ENCODE measurements at regions not wholly inside any gene's neighbourhood (a gene's known extent, or its start where the extent isn't known, plus 50 kb on each side); places are given as distances from the start of the nearest gene placed in this dataset.

DNA sequence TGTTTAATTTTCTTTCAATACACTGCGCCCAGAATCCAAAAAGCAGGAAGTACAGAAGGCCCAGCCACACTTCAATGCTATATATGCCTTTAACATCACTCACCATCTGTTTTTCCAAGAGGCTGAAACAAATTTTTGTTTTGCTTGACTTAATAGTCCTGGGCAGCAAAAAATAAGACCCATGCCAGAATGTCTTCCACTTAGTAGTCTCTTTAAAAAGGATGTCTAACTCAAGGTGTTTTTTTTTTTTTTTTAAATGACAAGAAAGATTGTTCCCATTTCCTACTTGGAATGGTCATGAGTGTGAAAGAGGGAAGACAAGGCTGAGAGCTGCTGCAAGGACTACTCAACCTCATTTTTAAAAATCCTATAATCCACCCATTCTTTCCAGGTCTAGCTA, 590.3 kb upstream of the SGO1 start:
- Mint-ChIP-seq H3K27me3 (no peaks in the 10 kb centered on the region), H3K36me3 (peaks cover 15% of the 10 kb centered on the region), H3K27ac (no peak overlapping the region), H3K4me1 (ENCODE audit: low read depth) (no peaks in the 10 kb centered on the region), H3K4me3 (no peak overlapping the region), H3K9me3 (ENCODE audit: low read depth) (peaks cover 15% of the 10 kb centered on the region)

DNA sequence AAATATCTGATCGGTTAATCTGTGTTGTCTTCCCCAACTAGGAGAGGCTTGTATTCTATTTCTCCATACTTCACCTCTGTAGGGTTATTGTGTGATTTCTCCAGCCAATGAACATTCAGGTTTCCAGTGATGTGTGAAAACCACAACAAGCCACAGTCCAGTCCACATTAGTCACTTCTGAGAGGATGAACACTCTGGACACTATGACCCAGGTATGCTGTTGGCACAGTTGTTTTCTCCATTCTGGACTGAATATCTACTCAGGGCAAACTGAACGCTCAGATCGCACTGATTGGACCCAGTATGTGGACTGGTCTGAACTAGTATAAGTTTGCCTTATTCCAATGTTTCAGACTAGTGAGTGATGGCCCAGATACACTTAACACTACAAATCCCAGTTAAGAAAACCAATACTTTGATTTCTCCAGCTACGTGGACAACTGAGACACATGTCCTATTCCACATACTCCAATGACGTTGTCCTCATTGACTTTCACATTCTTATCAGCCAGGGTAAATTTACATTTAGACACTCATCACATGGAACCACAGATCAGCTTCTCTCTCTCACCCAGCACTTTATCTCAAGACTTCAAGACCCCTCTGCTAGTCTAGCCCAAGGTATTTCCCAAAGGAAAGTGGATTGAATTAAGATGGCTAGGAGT, 587.4 kb upstream of the SGO1 start:
- Mint-ChIP-seq H3K4me3 (no peak overlapping the region), H3K4me1 (ENCODE audit: low read depth) (no peaks in the 10 kb centered on the region), H3K36me3 (peaks cover 9% of the 10 kb centered on the region), H3K27me3 (no peaks in the 10 kb centered on the region), H3K9me3 (ENCODE audit: low read depth) (peaks cover 17% of the 10 kb centered on the region), H3K27ac (no peak overlapping the region)

DNA sequence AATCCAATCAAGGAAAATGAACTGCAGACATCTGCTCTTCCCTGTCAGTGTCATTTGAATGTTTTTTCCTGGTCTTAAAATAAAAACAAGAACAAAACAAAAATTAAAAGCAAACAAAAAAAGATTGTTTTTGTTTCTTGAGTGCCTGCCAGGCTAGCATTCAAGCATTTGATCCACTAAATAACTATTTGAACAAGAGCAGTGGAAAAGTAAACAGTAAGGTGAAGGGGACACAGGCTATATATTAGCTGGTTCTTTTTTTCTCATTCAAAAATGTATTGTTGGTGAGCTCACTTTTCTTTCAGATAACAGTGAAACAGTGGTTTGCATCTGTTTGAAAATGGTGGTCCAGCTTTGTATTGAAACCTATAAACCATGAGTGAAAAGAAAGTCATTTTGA, 586.9 kb upstream of the SGO1 start:
- Mint-ChIP-seq H3K27ac (no peak overlapping the region), H3K9me3 (ENCODE audit: low read depth) (peaks cover 17% of the 10 kb centered on the region), H3K27me3 (no peaks in the 10 kb centered on the region), H3K4me3 (no peak overlapping the region), H3K4me1 (ENCODE audit: low read depth) (no peaks in the 10 kb centered on the region), H3K36me3 (peaks cover 9% of the 10 kb centered on the region)

DNA sequence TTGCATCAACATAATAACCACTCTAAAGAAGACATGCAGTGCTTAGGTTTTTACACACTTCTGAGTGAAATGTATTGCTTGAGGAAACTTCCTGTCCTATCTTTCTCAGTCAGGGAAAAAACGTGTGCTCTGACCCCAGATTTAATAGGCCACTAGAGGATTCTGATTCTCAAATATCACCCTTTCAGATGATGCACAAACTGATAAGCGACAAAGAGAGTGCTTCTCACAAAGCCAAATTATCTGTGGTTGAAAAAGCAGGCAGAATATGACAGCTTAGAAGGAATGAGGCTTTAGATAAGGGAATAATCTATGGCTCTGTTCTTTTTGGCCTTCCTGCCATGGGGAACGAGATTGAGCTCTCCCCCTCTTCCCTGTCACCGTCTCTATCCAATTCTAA, 583.4 kb upstream of the SGO1 start:
- H3K36me3 Mint-ChIP-seq, result peaks cover 7% of the 10 kb centered on the region
- peaks cover 13% of the 10 kb centered on the region for H3K9me3 Mint-ChIP-seq (ENCODE audit: low read depth)
- no peak overlapping the region for H3K27ac Mint-ChIP-seq
- H3K4me3 Mint-ChIP-seq, result no peak overlapping the region
- H3K4me1 Mint-ChIP-seq (ENCODE audit: low read depth), result no peaks in the 10 kb centered on the region
- no peaks in the 10 kb centered on the region for H3K27me3 Mint-ChIP-seq

DNA sequence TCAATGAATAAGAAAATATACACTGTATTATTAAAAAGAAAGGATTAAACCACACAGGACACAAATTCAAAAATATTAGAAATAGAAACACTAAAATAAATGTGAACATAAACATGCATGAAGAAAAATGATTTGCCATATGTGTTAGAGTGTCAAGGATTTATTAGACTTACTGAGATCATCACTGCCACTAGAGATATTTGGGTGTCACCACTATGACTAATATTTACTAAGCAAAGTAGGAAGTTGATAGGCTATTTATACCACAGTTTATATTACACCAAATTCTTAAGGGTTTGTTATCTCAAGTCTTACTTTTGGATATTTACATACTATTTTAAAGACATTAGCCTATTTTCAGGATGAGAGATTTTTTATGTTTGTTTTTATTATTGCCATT, 575.0 kb upstream of the SGO1 start:
- no peak overlapping the region for H3K4me3 Mint-ChIP-seq
- no peaks in the 10 kb centered on the region for H3K4me1 Mint-ChIP-seq (ENCODE audit: low read depth)
- no peaks in the 10 kb centered on the region for H3K27me3 Mint-ChIP-seq
- no peaks in the 10 kb centered on the region for H3K9me3 Mint-ChIP-seq (ENCODE audit: low read depth)
- H3K27ac Mint-ChIP-seq, result no peak overlapping the region
- H3K36me3 Mint-ChIP-seq, result no peaks in the 10 kb centered on the region

DNA sequence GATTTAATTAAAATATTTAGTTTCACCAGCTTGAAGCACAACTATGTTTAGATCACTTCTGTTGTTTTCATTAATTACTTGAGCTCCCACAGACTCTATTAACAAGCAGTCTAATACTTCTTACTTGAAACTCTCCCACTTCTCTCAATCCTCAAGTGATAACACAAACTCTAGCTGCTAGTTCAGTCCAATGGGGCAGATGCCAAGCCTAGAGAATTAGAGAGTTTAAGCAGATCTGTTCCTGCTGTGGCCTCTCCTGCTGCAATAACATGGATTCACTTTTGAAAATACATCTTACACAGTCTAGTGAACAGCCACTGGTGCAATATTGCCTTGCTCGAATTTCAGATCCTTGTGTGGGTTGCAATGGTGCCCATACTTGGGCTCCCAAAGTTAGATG, 566.4 kb upstream of the SGO1 start:
- Mint-ChIP-seq H3K27me3 (no peaks in the 10 kb centered on the region), H3K36me3 (peaks cover 3% of the 10 kb centered on the region)

DNA sequence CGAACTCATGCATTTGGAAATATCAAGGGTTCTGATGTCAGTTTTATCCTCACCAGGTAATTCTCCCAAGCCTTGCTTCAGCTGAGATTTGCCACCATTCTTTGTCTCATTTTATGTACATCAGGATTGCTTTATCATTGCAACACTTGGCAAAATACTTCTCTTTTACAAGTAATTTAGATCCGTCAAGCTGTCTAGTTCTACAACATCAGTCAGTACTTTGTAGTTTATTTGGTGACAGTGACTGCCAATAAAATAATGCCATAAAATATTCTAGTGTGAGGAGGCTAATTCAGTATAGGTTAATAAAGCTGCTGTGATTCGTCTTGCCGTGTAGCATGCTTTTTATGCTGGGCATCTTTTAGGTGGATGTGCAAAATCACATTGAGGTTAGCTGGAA, 565.3 kb upstream of the SGO1 start:
- Mint-ChIP-seq H3K4me3 (no peak overlapping the region), H3K36me3 (peaks cover 5% of the 10 kb centered on the region), H3K4me1 (ENCODE audit: low read depth) (no peaks in the 10 kb centered on the region), H3K27ac (no peak overlapping the region), H3K9me3 (ENCODE audit: low read depth) (peaks cover 23% of the 10 kb centered on the region), H3K27me3 (no peaks in the 10 kb centered on the region)

More for the DNA sequence above, 566.4 kb upstream of the SGO1 start:
- H3K4me3 Mint-ChIP-seq, result no peak overlapping the region
- H3K4me1 Mint-ChIP-seq (ENCODE audit: low read depth), result no peaks in the 10 kb centered on the region
- no peak overlapping the region for H3K27ac Mint-ChIP-seq
- peaks cover 23% of the 10 kb centered on the region for H3K9me3 Mint-ChIP-seq (ENCODE audit: low read depth)

DNA sequence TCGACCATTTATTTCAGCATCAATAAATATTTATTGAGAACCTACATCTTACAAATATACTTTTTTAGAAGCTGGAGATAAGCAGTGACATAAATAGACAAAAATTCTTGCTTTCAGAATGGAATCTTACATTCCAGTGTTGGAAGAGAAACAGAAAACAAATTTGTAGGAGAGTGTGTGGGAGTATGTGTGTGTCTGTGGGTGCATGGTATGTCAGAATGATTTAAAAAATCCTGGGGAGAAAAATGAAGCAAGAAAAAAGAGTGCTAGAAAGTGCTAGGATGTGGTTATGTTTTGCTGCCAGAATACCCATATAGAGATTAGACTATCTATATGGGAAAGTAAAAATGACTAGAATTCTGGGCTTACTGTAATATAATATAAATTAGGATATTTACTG, 561.7 kb upstream of the SGO1 start:
- no peak overlapping the region for H3K27ac Mint-ChIP-seq
- H3K9me3 Mint-ChIP-seq (ENCODE audit: low read depth), result peaks cover 19% of the 10 kb centered on the region
- H3K4me3 Mint-ChIP-seq, result no peak overlapping the region
- peaks cover 2% of the 10 kb centered on the region for H3K36me3 Mint-ChIP-seq
- no peaks in the 10 kb centered on the region for H3K27me3 Mint-ChIP-seq
- no peaks in the 10 kb centered on the region for H3K4me1 Mint-ChIP-seq (ENCODE audit: low read depth)

DNA sequence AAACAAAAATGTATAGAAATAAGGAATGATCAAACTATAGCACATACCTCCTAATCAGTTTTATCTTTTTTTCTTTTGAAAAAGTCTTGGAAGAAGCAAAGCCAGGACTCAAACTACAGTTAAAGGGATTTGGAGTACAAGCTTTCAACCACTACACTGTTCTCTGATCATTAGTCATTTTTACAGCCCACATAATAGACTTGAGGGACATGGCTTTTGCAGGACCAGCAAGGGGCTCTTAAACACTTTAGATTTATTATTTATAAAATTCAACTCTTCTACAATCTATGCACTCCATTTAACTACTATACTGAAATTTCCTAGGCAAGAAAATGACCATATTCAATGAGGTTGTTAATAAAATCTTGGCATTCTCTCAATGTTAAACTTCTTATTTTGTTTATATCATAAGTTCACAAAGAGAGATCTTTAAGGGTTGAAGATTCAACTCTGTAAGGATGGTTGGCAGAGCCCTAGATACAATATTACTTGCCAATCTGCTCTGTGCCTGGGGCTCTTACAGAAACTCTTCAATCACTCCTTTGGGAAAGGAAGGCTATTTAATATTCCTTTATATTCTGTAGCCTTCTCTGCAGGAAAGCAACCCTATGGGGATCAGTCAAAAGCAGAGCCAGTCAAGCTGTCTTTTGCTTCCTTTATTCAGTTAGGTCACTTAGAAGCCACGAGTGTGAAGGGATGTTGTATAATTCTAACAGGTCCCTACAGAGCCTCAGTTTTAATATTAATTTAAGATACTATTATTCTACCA, 557.7 kb upstream of the SGO1 start:
- peaks cover 2% of the 10 kb centered on the region for H3K36me3 Mint-ChIP-seq
- no peak overlapping the region for H3K4me3 Mint-ChIP-seq
- H3K9me3 Mint-ChIP-seq (ENCODE audit: low read depth), result peaks cover 6% of the 10 kb centered on the region
- no peaks in the 10 kb centered on the region for H3K4me1 Mint-ChIP-seq (ENCODE audit: low read depth)
- no peak overlapping the region for H3K27ac Mint-ChIP-seq
- no peaks in the 10 kb centered on the region for H3K27me3 Mint-ChIP-seq

DNA sequence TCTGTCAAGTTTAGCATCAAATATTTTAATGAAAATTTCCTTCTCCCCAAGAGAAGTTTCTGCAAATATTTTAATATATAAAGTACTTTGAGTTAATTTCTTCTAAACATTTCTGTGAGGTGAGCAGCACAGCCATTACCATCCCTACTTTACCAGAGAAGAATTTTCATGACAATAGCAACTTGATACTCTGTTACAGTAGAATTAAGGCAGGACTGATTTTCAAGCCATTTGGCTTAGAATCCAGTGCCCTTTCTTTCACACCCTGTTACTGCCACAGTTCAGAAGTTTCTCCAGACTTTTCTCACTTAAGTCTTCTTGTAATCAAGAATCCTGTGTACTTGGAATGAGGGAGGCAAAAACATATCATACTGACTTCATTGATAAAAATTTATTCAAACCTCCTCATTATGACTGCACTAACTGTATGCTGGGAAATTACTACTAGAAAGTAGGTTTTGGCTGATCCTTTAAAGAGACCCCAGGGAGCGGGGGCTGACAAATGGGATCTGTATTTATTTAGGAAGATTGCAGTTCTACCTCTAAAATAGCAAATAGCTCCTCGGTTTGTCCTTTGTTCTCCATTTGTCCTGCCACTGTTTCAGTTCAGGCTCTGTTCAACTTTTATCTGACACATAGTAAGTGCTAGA, 557.0 kb upstream of the SGO1 start:
- H3K9me3 Mint-ChIP-seq (ENCODE audit: low read depth), result peaks cover 3% of the 10 kb centered on the region
- H3K4me3 Mint-ChIP-seq, result no peak overlapping the region
- H3K27me3 Mint-ChIP-seq, result no peaks in the 10 kb centered on the region
- no peak overlapping the region for H3K27ac Mint-ChIP-seq
- H3K36me3 Mint-ChIP-seq, result peaks cover 2% of the 10 kb centered on the region
- H3K4me1 Mint-ChIP-seq (ENCODE audit: low read depth), result no peaks in the 10 kb centered on the region

DNA sequence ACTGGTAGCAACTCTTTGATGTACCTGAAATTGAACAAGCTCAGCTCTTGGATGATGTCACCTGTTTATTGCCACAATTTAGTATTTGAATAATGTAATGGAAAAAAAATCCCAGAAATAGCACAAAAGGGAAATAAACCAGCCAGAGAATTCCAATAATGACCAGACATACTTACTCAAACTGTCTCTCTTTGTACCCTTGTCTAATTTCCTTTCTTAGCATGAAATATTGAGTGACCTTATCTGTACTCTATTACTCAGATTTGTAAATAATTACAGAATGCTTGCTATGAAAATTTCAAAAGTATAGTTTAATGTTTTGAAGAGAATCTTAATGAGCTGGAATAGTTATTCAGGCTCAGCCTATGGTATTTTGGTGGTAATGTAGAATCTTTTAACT, 555.4 kb upstream of the SGO1 start:
- H3K9me3 Mint-ChIP-seq (ENCODE audit: low read depth), result no peaks in the 10 kb centered on the region
- H3K4me3 Mint-ChIP-seq, result no peak overlapping the region
- no peak overlapping the region for H3K27ac Mint-ChIP-seq
- H3K4me1 Mint-ChIP-seq (ENCODE audit: low read depth), result no peaks in the 10 kb centered on the region
- no peaks in the 10 kb centered on the region for H3K27me3 Mint-ChIP-seq
- H3K36me3 Mint-ChIP-seq, result no peaks in the 10 kb centered on the region

DNA sequence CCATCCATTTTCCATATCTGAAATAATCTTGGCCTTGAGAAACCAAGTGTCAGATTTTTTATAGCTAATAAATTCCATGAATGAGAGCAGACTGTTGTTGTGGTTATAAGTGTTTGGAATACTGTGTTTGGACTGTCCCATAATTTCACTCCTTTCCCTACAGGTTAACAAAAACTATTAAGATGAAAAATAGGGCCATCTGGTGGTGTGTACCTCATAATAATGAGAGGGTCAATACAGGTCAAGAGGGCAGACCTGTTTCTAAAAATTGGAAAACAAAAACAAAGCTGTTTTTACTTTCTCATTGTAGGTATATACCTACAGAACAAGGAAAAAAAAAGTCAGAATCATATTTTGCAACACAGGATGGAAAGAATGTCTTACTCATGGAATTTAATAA, 553.8 kb upstream of the SGO1 start:
- Mint-ChIP-seq H3K4me1 (ENCODE audit: low read depth) (no peaks in the 10 kb centered on the region), H3K27ac (no peak overlapping the region)

DNA sequence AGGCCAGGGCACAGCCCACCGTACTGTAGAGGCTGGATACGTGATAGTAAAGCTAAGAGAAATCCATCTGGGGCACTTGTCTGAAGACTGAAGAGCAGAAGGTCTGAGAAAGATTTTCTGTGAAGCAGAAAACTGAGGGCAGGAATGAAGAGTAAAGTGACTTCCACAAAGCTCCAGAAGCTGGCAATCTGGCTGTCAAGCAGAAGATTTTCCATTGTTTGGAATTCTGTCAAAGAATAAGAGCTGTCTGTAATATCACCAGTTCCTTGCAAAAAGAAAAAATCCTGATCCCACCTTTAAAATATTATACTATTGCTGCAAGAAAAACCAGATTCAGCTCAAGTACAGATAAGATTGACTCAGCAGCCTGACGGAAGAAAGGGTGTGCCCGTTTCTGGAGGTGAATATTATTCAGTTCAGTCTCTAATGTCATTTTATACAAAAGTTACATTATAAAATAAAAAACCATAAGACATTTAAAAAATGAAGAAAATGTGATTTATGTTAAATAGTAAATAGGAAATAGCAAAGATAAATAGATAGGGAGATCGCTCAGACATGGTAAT, 550.4 kb upstream of the SGO1 start:
- Mint-ChIP-seq H3K4me3 (no peak overlapping the region), H3K9me3 (ENCODE audit: low read depth) (no peaks in the 10 kb centered on the region), H3K27me3 (no peaks in the 10 kb centered on the region), H3K27ac (no peak overlapping the region), H3K4me1 (ENCODE audit: low read depth) (no peaks in the 10 kb centered on the region), H3K36me3 (no peaks in the 10 kb centered on the region)

More for the DNA sequence above, 553.8 kb upstream of the SGO1 start:
- H3K27me3 Mint-ChIP-seq, result no peaks in the 10 kb centered on the region
- no peak overlapping the region for H3K4me3 Mint-ChIP-seq
- H3K36me3 Mint-ChIP-seq, result no peaks in the 10 kb centered on the region
- no peaks in the 10 kb centered on the region for H3K9me3 Mint-ChIP-seq (ENCODE audit: low read depth)

DNA sequence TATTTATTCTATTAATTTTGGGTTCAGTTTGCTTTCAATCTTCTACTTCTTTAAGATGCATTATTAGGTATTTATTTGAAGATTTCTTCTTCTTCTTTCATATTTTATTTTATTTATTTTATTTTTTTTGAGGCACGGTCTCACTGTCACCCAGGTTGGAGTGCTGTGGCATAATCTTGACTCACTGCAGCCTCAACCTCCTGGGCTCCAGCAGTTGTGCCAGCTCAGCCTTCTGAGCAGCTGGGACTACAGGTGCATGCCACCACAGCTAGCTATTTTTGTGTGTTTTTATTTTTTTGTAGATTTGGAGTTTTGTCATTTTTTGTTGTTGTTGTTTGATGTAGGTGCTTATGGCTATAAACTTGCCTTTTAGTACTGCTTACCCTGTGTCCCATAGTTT, 543.2 kb upstream of the SGO1 start:
- Mint-ChIP-seq H3K4me3 (no peak overlapping the region), H3K27me3 (no peaks in the 10 kb centered on the region), H3K4me1 (ENCODE audit: low read depth) (no peaks in the 10 kb centered on the region), H3K27ac (no peak overlapping the region), H3K9me3 (ENCODE audit: low read depth) (peaks cover 19% of the 10 kb centered on the region), H3K36me3 (peaks cover 3% of the 10 kb centered on the region)

DNA sequence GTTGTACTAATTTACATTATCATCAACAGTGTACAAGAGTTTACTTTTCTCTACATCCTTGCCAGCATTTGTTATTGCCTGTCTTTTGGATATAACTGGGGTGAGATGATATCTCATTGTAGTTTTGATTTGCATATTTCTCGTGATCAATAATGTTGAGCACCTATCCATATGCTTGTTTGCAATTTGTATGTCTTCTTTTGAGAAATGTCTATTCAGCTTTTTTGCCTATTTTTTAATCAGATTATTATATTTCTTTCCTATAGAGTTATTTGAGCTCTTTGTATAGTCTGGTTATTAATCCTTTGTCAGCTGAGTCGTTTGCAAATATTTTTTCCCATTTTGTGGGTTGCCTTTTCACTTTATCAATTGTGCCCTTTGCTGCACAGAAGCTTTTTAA, 540.8 kb upstream of the SGO1 start:
- Mint-ChIP-seq H3K4me3 (no peak overlapping the region), H3K9me3 (ENCODE audit: low read depth) (peaks cover 19% of the 10 kb centered on the region), H3K36me3 (peaks cover 3% of the 10 kb centered on the region), H3K4me1 (ENCODE audit: low read depth) (no peaks in the 10 kb centered on the region), H3K27me3 (no peaks in the 10 kb centered on the region), H3K27ac (no peak overlapping the region)
